ENCODE measurements at regions not wholly inside any gene's neighbourhood (a gene's known extent, or its start where the extent isn't known, plus 50 kb on each side); places are given as distances from the start of the nearest gene placed in this dataset.
"Not testable (repeated sequence)": the region's sequence is repeated elsewhere in the genome, so short reads cannot be mapped to it uniquely, and the experiment has no call there.

- no peak overlapping the region for H3K4me3 Mint-ChIP-seq
- H3K4me1 Mint-ChIP-seq = no peaks in the 10 kb centered on the region
- DNase-seq (ENCODE audit: low spot score in 2 of 2, unreplicated experiment in 2 of 2) = no peak
- H3K27ac Mint-ChIP-seq = no peak overlapping the region
- no peaks in the 10 kb centered on the region for H3K9me3 Mint-ChIP-seq
- H3K27me3 Mint-ChIP-seq (ENCODE audit: low read depth) = peaks cover 2% of the 10 kb centered on the region
- TF ChIP-seq CTCF (IDR thresholded peaks at IDR 0.05; ENCODE audit: unreplicated experiment) = no peak
- H3K36me3 Mint-ChIP-seq = no peaks in the 10 kb centered on the region
Measured at GRCh38 chr4:104279744-104280143, 214.9 kb downstream of the CXXC4 start.

GRCh38 chr4:104272966-104273365 lies 221.7 kb downstream of the CXXC4 start:
- Mint-ChIP-seq H3K9me3 (peaks cover 3% of the 10 kb centered on the region), H3K36me3 (no peaks in the 10 kb centered on the region), H3K4me1 (peaks cover 13% of the 10 kb centered on the region), H3K27me3 (ENCODE audit: low read depth) (no peaks in the 10 kb centered on the region), H3K27ac (no peak overlapping the region), H3K4me3 (no peak overlapping the region)
- TF ChIP-seq CTCF (IDR thresholded peaks at IDR 0.05; ENCODE audit: unreplicated experiment) = no peak
- no peak for DNase-seq (ENCODE audit: low spot score in 2 of 2, unreplicated experiment in 2 of 2)

- H3K27ac Mint-ChIP-seq; H3K9me3 Mint-ChIP-seq; H3K4me3 Mint-ChIP-seq; DNase-seq (ENCODE audit: low spot score in 2 of 2, unreplicated experiment in 2 of 2); H3K27me3 Mint-ChIP-seq (ENCODE audit: low read depth); H3K36me3 Mint-ChIP-seq: not testable (repeated sequence)
- peaks cover 13% of the 10 kb centered on the region for H3K4me1 Mint-ChIP-seq
Measured at GRCh38 chr4:104269603-104270002, 225.1 kb downstream of the CXXC4 start.

- H3K27me3 Mint-ChIP-seq (ENCODE audit: low read depth) = no peaks in the 10 kb centered on the region
- H3K4me3 Mint-ChIP-seq = no peak overlapping the region
- DNase-seq (ENCODE audit: low spot score in 2 of 2, unreplicated experiment in 2 of 2) = no peak
- H3K4me1 Mint-ChIP-seq = no peaks in the 10 kb centered on the region
- no peaks in the 10 kb centered on the region for H3K36me3 Mint-ChIP-seq
- H3K27ac Mint-ChIP-seq = no peak overlapping the region
- no peaks in the 10 kb centered on the region for H3K9me3 Mint-ChIP-seq
- TF ChIP-seq CTCF (IDR thresholded peaks at IDR 0.05; ENCODE audit: unreplicated experiment) = no peak
Measured at GRCh38 chr4:104263100-104263499, 231.6 kb downstream of the CXXC4 start.

- DNase-seq (ENCODE audit: low spot score in 2 of 2, unreplicated experiment in 2 of 2) = no peak
- no peak overlapping the region for H3K27ac Mint-ChIP-seq
- H3K36me3 Mint-ChIP-seq = no peaks in the 10 kb centered on the region
- no peaks in the 10 kb centered on the region for H3K9me3 Mint-ChIP-seq
- no peak overlapping the region for H3K4me3 Mint-ChIP-seq
- TF ChIP-seq CTCF (IDR thresholded peaks at IDR 0.05; ENCODE audit: unreplicated experiment) = no peak
- no peaks in the 10 kb centered on the region for H3K4me1 Mint-ChIP-seq
- H3K27me3 Mint-ChIP-seq (ENCODE audit: low read depth) = no peaks in the 10 kb centered on the region
Measured at GRCh38 chr4:104262678-104263077, 232.0 kb downstream of the CXXC4 start.

- no peak for TF ChIP-seq CTCF (IDR thresholded peaks at IDR 0.05; ENCODE audit: unreplicated experiment)
- no peak for DNase-seq (ENCODE audit: low spot score in 2 of 2, unreplicated experiment in 2 of 2)
- Mint-ChIP-seq H3K27ac (no peak overlapping the region), H3K9me3 (peaks cover 60% of the 10 kb centered on the region), H3K27me3 (ENCODE audit: low read depth) (peaks cover 2% of the 10 kb centered on the region), H3K36me3 (no peaks in the 10 kb centered on the region), H3K4me1 (no peaks in the 10 kb centered on the region), H3K4me3 (no peak overlapping the region)
Measured at GRCh38 chr4:104248726-104249125, 246.0 kb downstream of the CXXC4 start.
